ENCODE measurements at regions not wholly inside any gene's neighbourhood (a gene's known extent, or its start where the extent isn't known, plus 50 kb on each side); places are given as distances from the start of the nearest gene placed in this dataset.
"Not testable (repeated sequence)": the region's sequence is repeated elsewhere in the genome, so short reads cannot be mapped to it uniquely, and the experiment has no call there.

GRCh38 chr13:18628928-18629327 lies 552.7 kb downstream of the TUBA3C start:
- not testable (repeated sequence) for DNase-seq

GRCh38 chr13:18628428-18628827 lies 553.2 kb downstream of the TUBA3C start:
- no peak for DNase-seq

GRCh38 chr13:18624061-18624460 lies 557.6 kb downstream of the TUBA3C start:
- DNase-seq, result not testable (repeated sequence)

GRCh38 chr13:18618442-18618841 lies 563.2 kb downstream of the TUBA3C start:
- not testable (repeated sequence) for DNase-seq

- DNase-seq, result not testable (repeated sequence)
Observed at GRCh38 chr13:18610476-18610875, 571.1 kb downstream of the TUBA3C start.

GRCh38 chr13:18609371-18609770 lies 572.3 kb downstream of the TUBA3C start:
- DNase-seq, result not testable (repeated sequence)

GRCh38 chr13:18608851-18609250 lies 572.8 kb downstream of the TUBA3C start:
- not testable (repeated sequence) for DNase-seq

- DNase-seq, result not testable (repeated sequence)
Observed at GRCh38 chr13:18600366-18600765, 581.3 kb downstream of the TUBA3C start.

GRCh38 chr13:18599791-18600211 lies 581.8 kb downstream of the TUBA3C start:
- not testable (repeated sequence) for DNase-seq

GRCh38 chr13:18598543-18598942 lies 583.1 kb downstream of the TUBA3C start:
- DNase-seq, result not testable (repeated sequence)

- not testable (repeated sequence) for DNase-seq
Observed at GRCh38 chr13:18597940-18598339, 583.7 kb downstream of the TUBA3C start.

GRCh38 chr13:18577103-18577502 lies 604.5 kb downstream of the TUBA3C start:
- not testable (repeated sequence) for DNase-seq

- not testable (repeated sequence) for DNase-seq
Observed at GRCh38 chr13:18567890-18568289, 613.7 kb downstream of the TUBA3C start.

All from activated CD4-positive, alpha-beta T cell treated with anti-CD3 and anti-CD28 coated beads for 4 hours (primary cell).